Small intestine (tissue), 7 donors: ENCODE measurements at regions not wholly inside any gene's neighbourhood (a gene's known extent, or its start where the extent isn't known, plus 50 kb on each side); places are given as distances from the start of the nearest gene placed in this dataset.

Experiments
- DNase-seq, 2 donors: peaks; one replicate each; pipeline versions ENCODE4 v3.0.0 to v3.0.0-alpha.2; 2013
- FAIRE-seq: peaks from 2 replicates; lab custom pipeline; 2012; peaks lifted over from hg19 to GRCh38; lab: Jason Lieb, UNC
- H3K27ac ChIP-seq, 3 donors: one replicate each; pipeline ENCODE4 v1.5.1; 2013; ENCODE audit warnings: low read length in 2 of 3, mild to moderate bottlenecking in 2 of 3, control low read depth in 1 of 3, inconsistent platforms in 1 of 3, low read depth in 1 of 3, moderate library complexity in 1 of 3
- H3K27me3 ChIP-seq, 3 donors: one replicate each; pipeline ENCODE4 v1.6.1; 2013; ENCODE audit warnings: low read length in 3 of 3, inconsistent platforms in 1 of 3; ENCODE audit not compliant: control insufficient read depth in 3 of 3, insufficient read depth in 3 of 3
- H3K36me3 ChIP-seq, 3 donors: one replicate each; pipeline ENCODE4 v1.6.1; 2013; ENCODE audit warnings: low read length in 3 of 3, inconsistent platforms in 1 of 3, low read depth in 1 of 3, mild to moderate bottlenecking in 1 of 3, moderate library complexity in 1 of 3; ENCODE audit not compliant: control insufficient read depth in 3 of 3, insufficient read depth in 2 of 3
- H3K4me1 ChIP-seq, 3 donors: one replicate each; pipeline ENCODE4 v1.6.1; 2013; ENCODE audit warnings: low read length in 2 of 3, inconsistent platforms in 1 of 3, low read depth in 1 of 3, mild to moderate bottlenecking in 1 of 3, moderate library complexity in 1 of 3; ENCODE audit not compliant: control insufficient read depth in 3 of 3, insufficient read depth in 2 of 3
- H3K4me3 ChIP-seq, 3 donors: one replicate each; pipeline ENCODE4 v1.5.1; 2013; ENCODE audit warnings: low read length in 3 of 3, control low read depth in 1 of 3, inconsistent platforms in 1 of 3, low read depth in 1 of 3, mild to moderate bottlenecking in 1 of 3, moderate library complexity in 1 of 3
- H3K9me3 ChIP-seq, 2 donors: one replicate each; pipeline ENCODE4 v1.6.1; 2013; ENCODE audit warnings: low read depth in 1 of 2, low read length in 1 of 2; ENCODE audit not compliant: control insufficient read depth in 2 of 2, insufficient read depth in 1 of 2
- WGBS, 3 donors: extraction: QIAGEN DNeasy Blood & Tissue Kit; methylation state at CpG; one replicate each; pipeline ENCODE4 v1.1.7; 2013; 5-methylcytosine and 5-hydroxymethylcytosine counted together
- donor health status: healthy with polysubstance abuse.
- donor health status: control.
- donor health status: control.
- donor health status: Bipolar disorder and iron deficiency.
- donor health status: healthy.

DNA sequence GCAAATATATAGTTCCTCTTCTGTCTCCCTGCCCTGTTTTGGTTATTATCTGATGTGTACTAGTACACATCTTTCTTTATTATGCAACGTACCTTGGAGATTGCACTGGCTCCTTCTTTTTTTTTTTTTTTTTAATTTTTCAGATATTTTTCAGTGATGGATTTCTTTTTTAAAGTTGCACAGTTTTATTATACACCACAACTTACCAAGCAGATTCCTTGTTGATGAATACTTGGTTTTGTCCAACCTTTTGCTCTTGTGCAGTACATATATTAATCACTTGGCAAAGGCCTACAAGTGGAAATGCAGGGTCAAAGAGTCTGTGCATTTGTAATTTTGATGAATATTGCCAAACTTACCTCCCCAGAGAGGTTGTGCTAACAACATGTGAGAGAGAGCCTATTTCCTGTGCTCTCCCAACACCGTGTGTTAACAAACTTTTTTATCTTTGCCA lies 50.1 kb upstream of the RNF24 start:
- Histone ChIP-seq H3K9me3 (peaks cover 0 to 3% of the 10 kb centered on the region in 2 donors), H3K27ac (peak overlapping the region in 2 of 3 donors; percentile 65 to 70), H3K4me3 (no peak overlapping the region), H3K27me3 (no peaks in the 10 kb centered on the region), H3K4me1 (peaks cover 0 to 4% (median 3%) of the 10 kb centered on the region in 3 donors), H3K36me3 (no peaks in the 10 kb centered on the region)
- FAIRE-seq (no peak), DNase-seq (no peak)
- WGBS, 3 donors, result 54 to 71% (median 66%) methylated on average over 2 of the region's 2 CpGs
